Endodermal cell (in vitro differentiated cells): ENCODE measurements at regions not wholly inside any gene's neighbourhood (a gene's known extent, or its start where the extent isn't known, plus 50 kb on each side); places are given as distances from the start of the nearest gene placed in this dataset.

Source experiments
- DNase-seq: peaks from one replicate; pipeline ENCODE4 v3.0.0-alpha.2; 2017
- H3K27ac ChIP-seq: 2 replicates; pipeline ENCODE4 v1.5.1; 2013; ENCODE audit warnings: mild to moderate bottlenecking, low read depth, low read length, moderate library complexity
- H3K27me3 ChIP-seq: 2 replicates; pipeline ENCODE4 v1.6.1; 2013; ENCODE audit warnings: mild to moderate bottlenecking, low read length, moderate library complexity; ENCODE audit not compliant: insufficient read depth, control insufficient read depth, poor library complexity, severe bottlenecking
- H3K36me3 ChIP-seq: 2 replicates; pipeline ENCODE4 v1.7.0; 2013; ENCODE audit warnings: mild to moderate bottlenecking, low read length, moderate library complexity; ENCODE audit not compliant: control insufficient read depth, insufficient read depth
- H3K4me1 ChIP-seq: one replicate; pipeline ENCODE4 v1.7.0; 2013; ENCODE audit warnings: low read length; ENCODE audit not compliant: control insufficient read depth, insufficient read depth
- H3K4me3 ChIP-seq: 2 replicates; pipeline ENCODE4 v1.5.1; 2013; ENCODE audit warnings: mild to moderate bottlenecking, low read length, moderate library complexity
- H3K9ac ChIP-seq: 2 replicates; pipeline ENCODE4 v1.6.1; 2013; ENCODE audit warnings: mild to moderate bottlenecking, low read length, moderate library complexity; ENCODE audit not compliant: poor library complexity, severe bottlenecking; ENCODE audit errors: extremely low read depth
- H3K9me3 ChIP-seq: 2 replicates; pipeline ENCODE4 v1.6.1; 2013; ENCODE audit warnings: mild to moderate bottlenecking, low read length, moderate library complexity; ENCODE audit not compliant: control insufficient read depth
- H3K27ac Mint-ChIP-seq: 2 replicates; pipeline ENCODE4 v1.8.0; 2020; ENCODE audit warnings: mixed read lengths
- H3K27me3 Mint-ChIP-seq: 2 replicates; pipeline ENCODE4 v1.8.0; 2021; ENCODE audit warnings: mild to moderate bottlenecking, mixed read lengths; ENCODE audit not compliant: insufficient read depth
- H3K36me3 Mint-ChIP-seq: 2 replicates; pipeline ENCODE4 v1.8.0; 2020; ENCODE audit warnings: low read depth, mixed read lengths
- H3K4me1 Mint-ChIP-seq: 2 replicates; pipeline ENCODE4 v1.8.0; 2020; ENCODE audit warnings: mixed read lengths
- H3K4me3 Mint-ChIP-seq: 2 replicates; pipeline ENCODE4 v1.8.0; 2020; ENCODE audit warnings: mild to moderate bottlenecking, moderate library complexity, mixed read lengths
- H3K9me3 Mint-ChIP-seq: 2 replicates; pipeline ENCODE4 v1.8.0; 2020; ENCODE audit warnings: mild to moderate bottlenecking, mixed read lengths
- CTCF ChIP-seq: fragments of 200-600 bp; sonication (generic); conservative IDR thresholded peaks from 2 replicates; pipeline ENCODE4 v1.5.0; 2021; ENCODE audit warnings: antibody characterized with exemption, mild to moderate bottlenecking
- WGBS, 2 experiments: methylation state at CpG; one replicate each; pipeline versions ENCODE4 v1.1.5 to v1.1.7; 2013; ENCODE audit warnings: missing lambda C conversion rate in 2 of 2, mixed read lengths in 1 of 2; ENCODE audit not compliant: insufficient coverage in 1 of 2, insufficient read length in 1 of 2; 5-methylcytosine and 5-hydroxymethylcytosine counted together

- H3K4me3 Mint-ChIP-seq = no peak overlapping the region
- H3K36me3 Mint-ChIP-seq = no peaks in the 10 kb centered on the region
- no peaks in the 10 kb centered on the region for H3K27me3 Mint-ChIP-seq
- WGBS, 2 experiments = 83% methylated on average over 1 of the region's 1 CpG; no CpG with 5 or more reads in 1 of the 2 experiments
- Histone ChIP-seq H3K4me1 (no peaks in the 10 kb centered on the region), H3K9me3 (no peaks in the 10 kb centered on the region), H3K9ac (no peak overlapping the region), H3K27ac (no peak overlapping the region), H3K27me3 (no peaks in the 10 kb centered on the region), H3K36me3 (no peaks in the 10 kb centered on the region), H3K4me3 (no peak overlapping the region)
- no peak for DNase-seq
- H3K4me1 Mint-ChIP-seq = no peaks in the 10 kb centered on the region
- H3K27ac Mint-ChIP-seq = no peak overlapping the region
- TF ChIP-seq CTCF = no peak
- H3K9me3 Mint-ChIP-seq = no peaks in the 10 kb centered on the region
Observed at GRCh38 chr5:143476601-143477211, 73.2 kb upstream of the NR3C1 start.

- Mint-ChIP-seq H3K36me3 (no peaks in the 10 kb centered on the region), H3K27me3 (no peaks in the 10 kb centered on the region), H3K9me3 (no peaks in the 10 kb centered on the region), H3K4me3 (no peak overlapping the region), H3K4me1 (no peaks in the 10 kb centered on the region), H3K27ac (no peak overlapping the region)
- H3K4me3 ChIP-seq = no peak overlapping the region
- no peaks in the 10 kb centered on the region for H3K4me1 ChIP-seq
- no peak for TF ChIP-seq CTCF
- no peaks in the 10 kb centered on the region for H3K36me3 ChIP-seq
- no peak for DNase-seq
- H3K9ac ChIP-seq = no peak overlapping the region
- H3K9me3 ChIP-seq = no peaks in the 10 kb centered on the region
- H3K27me3 ChIP-seq = no peaks in the 10 kb centered on the region
- no peak overlapping the region for H3K27ac ChIP-seq
- WGBS, 2 experiments = 76 to 100% methylated on average over 2 to 3 of the region's 3 CpGs
Observed at GRCh38 chr5:143474616-143475015, 71.1 kb upstream of the NR3C1 start.

GRCh38 chr5:143473481-143473880 lies 70.0 kb upstream of the NR3C1 start:
- H3K36me3 Mint-ChIP-seq = no peaks in the 10 kb centered on the region
- no peaks in the 10 kb centered on the region for H3K9me3 Mint-ChIP-seq
- 89% methylated on average over 4 of the region's 5 CpGs; no CpG with 5 or more reads in 1 of the 2 experiments for WGBS, 2 experiments
- H3K27me3 Mint-ChIP-seq = no peaks in the 10 kb centered on the region
- no peaks in the 10 kb centered on the region for H3K4me1 ChIP-seq
- no peak overlapping the region for H3K4me3 Mint-ChIP-seq
- no peak overlapping the region for H3K27ac Mint-ChIP-seq
- H3K27me3 ChIP-seq = no peaks in the 10 kb centered on the region
- no peaks in the 10 kb centered on the region for H3K36me3 ChIP-seq
- no peaks in the 10 kb centered on the region for H3K9me3 ChIP-seq
- H3K4me3 ChIP-seq = no peak overlapping the region
- no peak for DNase-seq
- H3K4me1 Mint-ChIP-seq = no peaks in the 10 kb centered on the region
- no peak overlapping the region for H3K27ac ChIP-seq
- TF ChIP-seq CTCF = no peak
- H3K9ac ChIP-seq = no peak overlapping the region
